ENCODE measurements at regions not wholly inside any gene's neighbourhood (a gene's known extent, or its start where the extent isn't known, plus 50 kb on each side); places are given as distances from the start of the nearest gene placed in this dataset.

GRCh38 chr5:60445427-60445826 lies 254.5 kb downstream of the DEPDC1B start:
- no peak for TF ChIP-seq MXI1 (IDR thresholded peaks at IDR 0.05; ENCODE audit: borderline replicate concordance, low read depth, low read length)
- no peak for TF ChIP-seq RAD21 (IDR thresholded peaks at IDR 0.05; ENCODE audit: low read length)
- TF ChIP-seq CTCF (conservative IDR thresholded peaks at IDR 0.05; ENCODE audit: low read depth, low read length), result no peak
- no peak for TF ChIP-seq NFE2L2 (IDR thresholded peaks at IDR 0.05; ENCODE audit: low read depth, low read length)
- TF ChIP-seq ELK1 (IDR thresholded peaks at IDR 0.05; ENCODE audit: borderline replicate concordance, low read depth, low read length), result no peak
- TF ChIP-seq USF2 (IDR thresholded peaks at IDR 0.05; ENCODE audit: low read depth, low read length), result no peak
- TF ChIP-seq POLR2A (IDR thresholded peaks at IDR 0.05; ENCODE audit: low read depth, low read length), result no peak
- no peak for TF ChIP-seq FOS (IDR thresholded peaks at IDR 0.05; ENCODE audit: low read depth, low read length)
- TF ChIP-seq SMC3 (IDR thresholded peaks at IDR 0.05; ENCODE audit: low read depth, low read length), result no peak
- TF ChIP-seq RCOR1 (IDR thresholded peaks at IDR 0.05; ENCODE audit: insufficient replicate concordance, low read length), result no peak
- no peak for TF ChIP-seq BHLHE40 (IDR thresholded peaks at IDR 0.05; ENCODE audit: low read depth, low read length)
- TF ChIP-seq CHD1 (IDR thresholded peaks at IDR 0.05; ENCODE audit: low read depth, low read length), result no peak
- TF ChIP-seq MAFK (IDR thresholded peaks at IDR 0.05; ENCODE audit: low read depth, low read length), result no peak
- no peak for TF ChIP-seq CEBPB (IDR thresholded peaks at IDR 0.05; ENCODE audit: low read depth, low read length)
